HG03097 (cell line): ENCODE measurements at regions not wholly inside any gene's neighbourhood (a gene's known extent, or its start where the extent isn't known, plus 50 kb on each side); places are given as distances from the start of the nearest gene placed in this dataset.
"Not testable (repeated sequence)": the region's sequence is repeated elsewhere in the genome, so short reads cannot be mapped to it uniquely, and the experiment has no call there.

Experiments
- ATAC-seq: cut with Tn5 transposase; IDR thresholded peaks from one replicate; pipeline ENCODE4 v1.9.1; 2021; ENCODE audit not compliant: unreplicated experiment, low FRiP score

DNA sequence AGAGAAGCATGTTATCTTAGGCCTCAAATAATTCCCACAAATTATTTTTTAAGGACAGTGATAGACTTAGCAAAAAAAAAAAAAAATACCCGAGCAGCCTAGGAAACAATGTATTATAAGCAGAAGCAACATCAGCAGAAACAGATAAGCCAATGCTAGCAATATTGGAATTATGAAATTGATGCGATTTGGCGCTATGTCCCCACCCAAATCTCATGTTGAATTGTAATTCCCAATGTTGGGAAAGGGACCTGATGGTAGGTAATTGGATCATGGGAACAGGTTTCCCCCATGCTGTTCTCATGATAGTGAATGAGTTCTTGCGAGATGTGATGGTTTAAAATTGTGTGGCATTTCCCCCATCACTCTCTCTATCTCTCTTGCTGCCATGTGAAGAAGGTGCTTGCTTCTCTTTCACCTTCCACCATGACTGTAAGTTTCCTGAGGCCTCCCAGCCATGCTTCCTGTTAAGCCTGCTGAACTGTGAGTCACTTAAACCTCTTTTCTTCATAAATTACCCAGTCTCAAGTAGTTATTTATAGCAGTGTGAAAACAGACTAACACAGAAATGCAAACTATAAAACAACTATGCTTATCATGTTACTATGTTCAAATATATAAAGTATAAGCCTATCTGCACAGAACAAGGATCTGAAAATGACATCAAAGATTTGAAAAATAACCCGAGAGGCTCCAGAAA, 75.6 kb upstream of the HIVEP3 start:
- ATAC-seq: no peak

DNA sequence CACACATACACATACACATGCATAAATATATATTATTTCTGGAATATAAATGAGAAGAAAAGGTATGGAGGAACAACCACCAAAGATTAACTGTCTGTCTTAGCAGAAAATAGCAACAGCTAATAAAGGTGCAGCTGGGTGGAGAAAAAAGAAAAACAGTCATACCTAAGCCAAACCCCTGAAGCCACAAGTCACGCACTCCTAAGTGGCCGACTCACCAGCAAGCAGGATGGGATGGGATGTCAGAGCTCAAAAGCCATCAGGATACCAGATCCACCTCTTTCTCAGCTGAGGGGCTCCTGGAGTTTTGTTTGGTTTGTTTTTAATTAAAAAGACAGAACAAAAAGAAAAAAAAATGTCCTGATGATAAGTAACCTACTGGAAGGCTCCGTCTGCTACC, 64.7 kb upstream of the HIVEP3 start:
- no peak for ATAC-seq

DNA sequence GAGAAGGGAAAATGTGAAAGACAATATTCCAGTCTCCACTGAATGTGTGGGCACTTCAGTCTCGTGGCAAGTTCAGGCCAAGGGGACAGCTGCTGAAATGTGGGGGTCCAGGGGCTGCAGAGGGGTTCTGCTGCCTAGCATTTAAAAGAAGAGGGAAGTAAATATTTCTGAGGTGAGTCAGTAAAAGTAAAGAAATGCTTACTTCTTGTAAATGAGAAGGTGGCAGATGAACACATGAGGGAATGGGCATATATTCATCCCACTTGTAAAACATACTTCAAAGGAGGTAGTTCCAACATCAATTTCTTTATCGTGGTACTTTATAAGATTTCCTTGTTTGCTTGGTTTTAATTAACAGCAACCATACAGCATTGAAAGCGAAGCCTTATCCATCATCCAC, 63.1 kb upstream of the HIVEP3 start:
- no peak for ATAC-seq

DNA sequence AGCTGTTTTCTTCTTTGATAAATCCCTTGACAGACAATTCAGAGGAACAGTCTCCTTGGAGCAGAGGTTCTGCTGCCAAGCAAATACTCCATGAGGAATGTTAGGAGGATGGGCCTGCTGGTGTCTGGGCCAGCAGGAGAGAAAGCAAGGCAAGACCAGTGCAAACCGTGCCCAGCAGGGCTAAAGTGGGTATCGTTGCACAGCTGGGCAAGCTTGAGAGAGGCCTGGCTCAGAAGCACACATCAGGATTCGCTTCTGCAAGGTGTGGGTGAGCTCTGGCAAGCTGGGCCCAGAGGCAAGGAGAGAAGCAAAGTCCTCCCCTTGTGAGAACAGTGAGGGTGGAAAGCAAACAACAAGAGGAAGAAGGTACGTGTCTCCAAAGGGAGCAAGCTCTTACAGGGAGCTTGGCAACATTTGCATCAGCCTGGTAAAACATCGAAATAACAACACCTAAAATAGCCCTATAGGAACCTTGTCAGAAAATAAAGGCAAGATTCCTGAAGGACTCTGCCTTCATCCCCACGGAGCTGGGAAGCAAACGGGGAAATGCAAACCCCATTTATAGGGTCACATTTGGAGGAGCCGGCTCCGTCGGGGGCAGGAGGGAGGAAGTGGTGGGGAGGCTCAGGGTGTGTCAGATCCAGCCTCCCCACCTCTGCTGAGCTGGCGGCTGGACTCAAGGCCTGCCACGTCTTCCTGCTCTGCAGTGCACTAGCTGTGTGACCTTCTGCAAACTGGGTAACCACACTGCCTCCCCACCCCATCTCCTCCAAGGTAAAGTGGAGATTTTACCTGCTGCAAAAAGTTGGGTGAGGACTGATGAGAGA, 62.3 kb upstream of the HIVEP3 start:
- ATAC-seq: no peak

DNA sequence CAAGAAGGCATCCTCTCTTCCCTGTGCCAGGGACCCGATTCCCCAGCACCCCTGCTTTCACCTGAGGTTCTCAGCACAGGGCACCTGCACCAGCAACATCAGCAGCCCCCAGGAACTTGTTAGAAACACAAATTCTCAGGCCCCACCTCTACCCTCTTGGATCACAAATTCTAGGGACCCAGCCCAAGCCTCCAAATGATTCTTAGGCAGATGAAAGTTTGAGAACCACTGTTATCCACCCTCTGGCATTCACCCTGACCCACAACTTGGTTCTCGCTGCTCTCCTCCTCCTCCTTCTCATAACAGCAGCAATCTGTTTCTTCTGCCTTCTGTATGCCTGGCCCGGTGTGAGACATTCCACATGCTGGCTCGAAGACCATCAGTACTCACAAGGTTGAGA, 60.3 kb upstream of the HIVEP3 start:
- ATAC-seq: no peak

DNA sequence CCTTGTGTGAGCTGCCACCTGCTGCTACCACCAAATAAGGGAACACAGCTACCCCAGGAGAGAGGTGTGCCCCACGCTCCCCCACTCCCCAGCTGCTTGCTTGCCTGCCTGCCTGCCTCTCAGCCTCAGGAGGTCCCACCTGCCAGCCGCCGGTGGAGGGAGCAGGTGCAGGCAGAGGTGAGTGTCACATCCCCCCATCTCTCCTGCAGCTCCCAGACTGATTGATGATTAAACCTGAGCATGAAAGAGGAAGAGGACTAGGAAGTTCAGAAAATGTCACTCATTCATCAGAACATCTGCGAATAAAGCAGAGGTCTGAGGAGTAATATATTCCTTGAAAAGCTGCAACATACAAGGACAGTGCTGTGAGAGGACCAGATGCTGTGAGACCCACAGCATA, 58.6 kb upstream of the HIVEP3 start:
- ATAC-seq: no peak

DNA sequence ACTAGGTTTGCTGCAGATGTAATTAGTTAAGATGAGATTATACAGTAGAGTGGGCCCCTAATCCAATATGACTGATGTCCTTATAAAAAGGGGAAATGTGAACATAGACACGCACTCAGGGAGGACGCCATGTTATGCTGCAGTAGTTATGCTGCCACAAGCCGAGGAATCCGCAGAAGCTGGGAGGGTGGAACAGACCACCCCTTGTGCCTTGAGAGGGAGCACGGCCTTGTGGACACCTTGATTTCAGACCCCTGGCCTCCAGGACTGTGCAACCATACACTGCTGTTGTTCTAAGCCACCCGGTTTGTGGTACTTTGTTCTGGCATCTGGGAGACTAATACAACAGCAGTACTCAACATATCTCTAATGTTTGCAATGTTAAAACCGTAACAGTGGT, 57.9 kb upstream of the HIVEP3 start:
- ATAC-seq: no peak

DNA sequence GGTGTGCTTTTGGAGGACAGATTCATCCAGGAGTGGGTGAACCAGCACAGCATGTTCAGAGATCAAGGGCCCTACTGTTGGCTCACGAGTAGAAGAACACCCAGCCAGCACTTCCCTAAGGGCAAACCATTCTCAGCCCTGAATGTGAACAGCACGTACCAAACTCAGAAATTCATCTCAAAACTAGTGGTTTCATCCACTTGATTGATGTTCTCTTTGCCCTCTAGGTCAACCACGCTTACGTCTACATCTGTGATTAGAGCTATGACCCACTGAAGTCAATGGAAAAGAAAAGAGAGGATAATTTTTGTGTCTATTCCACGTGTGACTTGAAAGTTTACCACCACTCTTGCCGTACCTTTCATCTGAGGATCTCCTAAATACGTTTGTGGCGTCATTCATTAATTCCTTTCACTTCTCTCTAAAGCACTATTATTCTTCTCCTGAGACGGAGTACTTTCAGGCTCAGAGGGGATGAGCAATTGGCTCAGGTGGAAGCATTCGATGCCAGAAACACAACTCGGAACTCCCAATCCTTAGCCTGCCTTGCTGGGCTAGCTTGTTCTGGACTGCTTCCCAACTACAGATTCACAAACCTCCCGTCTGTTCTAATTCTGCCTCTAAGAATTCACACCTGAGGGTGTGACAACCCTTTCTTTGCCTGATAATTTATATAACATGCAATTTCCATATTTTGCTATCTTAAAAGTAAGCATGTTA, 57.3 kb upstream of the HIVEP3 start:
- no peak for ATAC-seq

DNA sequence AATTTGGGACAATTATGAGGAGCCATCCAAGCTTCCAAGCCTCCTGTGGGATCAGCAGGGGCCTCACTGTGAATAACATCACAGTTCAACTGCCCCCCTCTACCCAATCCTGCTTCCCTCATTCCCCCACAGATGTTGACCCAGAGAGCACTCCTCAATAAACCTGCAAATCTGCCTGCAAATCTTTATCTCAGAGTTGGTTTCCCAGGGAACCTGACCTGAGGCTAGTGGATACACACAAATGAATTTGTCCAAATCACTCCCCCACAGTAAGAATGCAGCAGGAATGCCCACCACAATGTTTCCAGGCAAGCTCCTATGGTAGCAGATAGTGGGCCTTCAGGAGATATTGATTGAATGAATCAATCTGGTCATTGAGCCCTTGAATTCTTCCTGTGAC, 56.4 kb upstream of the HIVEP3 start:
- ATAC-seq: no peak

DNA sequence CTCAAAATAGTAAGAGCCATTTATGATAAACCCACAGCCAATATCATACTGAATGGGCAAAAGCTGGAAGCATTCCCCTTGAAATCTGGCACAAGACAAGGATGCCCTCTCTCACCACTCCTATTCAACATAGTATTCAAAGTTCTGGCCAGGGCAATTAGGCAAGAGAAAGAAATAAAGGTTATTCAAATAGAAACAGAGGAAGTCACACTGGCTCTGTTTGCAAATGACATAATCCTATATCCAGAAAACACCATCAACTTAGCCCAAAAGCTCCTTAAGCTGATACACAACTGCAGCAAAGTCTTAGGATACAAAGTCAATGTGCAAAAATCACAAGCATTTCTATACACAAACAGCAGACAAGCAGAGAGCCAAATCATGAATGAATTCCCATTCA, 49.8 kb upstream of the HIVEP3 start:
- ATAC-seq: not testable (repeated sequence)
